ENCODE measurements at regions not wholly inside any gene's neighbourhood (a gene's known extent, or its start where the extent isn't known, plus 50 kb on each side); places are given as distances from the start of the nearest gene placed in this dataset.
"Not testable (repeated sequence)": the region's sequence is repeated elsewhere in the genome, so short reads cannot be mapped to it uniquely, and the experiment has no call there.

GRCh38 chr13:99731747-99732146 is 230.5 kb downstream of the TM9SF2 start:
- DNase-seq = no peak

- no peak for DNase-seq
These were observed 229.1 kb downstream of the TM9SF2 start for GRCh38 chr13:99730403-99730802.

- no peak for DNase-seq
These were observed 228.5 kb downstream of the TM9SF2 start for GRCh38 chr13:99729745-99730144.

GRCh38 chr13:99727651-99728050 is 226.4 kb downstream of the TM9SF2 start:
- DNase-seq = not testable (repeated sequence)

GRCh38 chr13:99726282-99726894 is 225.1 kb downstream of the TM9SF2 start:
- DNase-seq = no peak

- no peak for DNase-seq
These were observed 224.4 kb downstream of the TM9SF2 start for GRCh38 chr13:99725644-99726043.

- DNase-seq = no peak
These were observed 223.6 kb downstream of the TM9SF2 start for GRCh38 chr13:99724633-99725517.

- DNase-seq = no peak
These were observed 222.6 kb downstream of the TM9SF2 start for GRCh38 chr13:99723878-99724277.

- no peak for DNase-seq
These were observed 221.7 kb downstream of the TM9SF2 start for GRCh38 chr13:99722931-99723330.

GRCh38 chr13:99722338-99722818 is 221.1 kb downstream of the TM9SF2 start:
- no peak for DNase-seq

- DNase-seq = no peak
These were observed 220.5 kb downstream of the TM9SF2 start for GRCh38 chr13:99721606-99722337.

- DNase-seq = no peak
These were observed 216.8 kb downstream of the TM9SF2 start for GRCh38 chr13:99717959-99718674.

- DNase-seq = no peak
These were observed 207.9 kb downstream of the TM9SF2 start for GRCh38 chr13:99709134-99709533.

- no peak for DNase-seq
These were observed 203.1 kb downstream of the TM9SF2 start for GRCh38 chr13:99704390-99704789.

- DNase-seq = no peak
These were observed 202.6 kb downstream of the TM9SF2 start for GRCh38 chr13:99703908-99704307.

GRCh38 chr13:99702687-99703319 is 201.5 kb downstream of the TM9SF2 start:
- no peak for DNase-seq

- no peak for DNase-seq
These were observed 199.2 kb downstream of the TM9SF2 start for GRCh38 chr13:99700468-99700867.

GRCh38 chr13:99698816-99699099 is 197.5 kb downstream of the TM9SF2 start:
- no peak for DNase-seq

GRCh38 chr13:99698010-99698815 is 196.9 kb downstream of the TM9SF2 start:
- no peak for DNase-seq

GRCh38 chr13:99695857-99696256 is 194.6 kb downstream of the TM9SF2 start:
- no peak for DNase-seq

GRCh38 chr13:99693852-99694611 is 192.8 kb downstream of the TM9SF2 start:
- no peak for DNase-seq

Measured in activated naive CD4-positive, alpha-beta T cell treated with anti-CD3 and anti-CD28 coated beads, Interleukin-2, amount 50 U/mL, for 16 hours (primary cell).